A673 (cell line): ENCODE measurements at regions not wholly inside any gene's neighbourhood (a gene's known extent, or its start where the extent isn't known, plus 50 kb on each side); places are given as distances from the start of the nearest gene placed in this dataset.

Experiments used
- BruUV-seq: library from RNA; stranded (reverse); fragments of 400-500 nt; replicated peaks from 2 replicates; lab custom pipeline; 2021; lab: Mats Ljungman, UMichigan
- CTCF ChIA-PET: fragments of 300-600 bp; sonication (Branson Sonifier 250); formaldehyde crosslinking; loops from one replicate; lab custom pipeline; 2022; ENCODE audit warnings: antibody characterized with exemption; lab: Charles Lee
- POLR2A ChIA-PET: fragments of 300-600 bp; sonication (Branson Sonifier 250); formaldehyde crosslinking; loops from one replicate; lab custom pipeline; 2022; ENCODE audit warnings: antibody characterized with exemption; ENCODE audit not compliant: low non-redundant PET; lab: Charles Lee
- DNase-seq: peaks from one replicate; pipeline ENCODE4 v3.0.0-alpha.2; 2015; ENCODE audit warnings: low spot score
- H3K27ac ChIP-seq: fragments of 200-600 bp; sonication (generic); 2 replicates; pipeline ENCODE4 v1.5.1; 2016; ENCODE audit warnings: mixed run types, low read depth, mild to moderate bottlenecking, mixed read lengths, antibody characterized with exemption, low read length; ENCODE audit not compliant: poor library complexity, severe bottlenecking
- H3K27me3 ChIP-seq: fragments of 200-600 bp; sonication (generic); replicated peaks from 2 replicates; pipeline ENCODE4 v1.6.1; 2017; ENCODE audit warnings: mixed run types, low read depth, mild to moderate bottlenecking, mixed read lengths, antibody characterized with exemption, low read length; ENCODE audit not compliant: insufficient read depth, poor library complexity
- H3K36me3 ChIP-seq: fragments of 200-600 bp; sonication (generic); 2 replicates; pipeline ENCODE4 v1.6.1; 2016; ENCODE audit warnings: mixed run types, mild to moderate bottlenecking, mixed read lengths, antibody characterized with exemption, low read length; ENCODE audit not compliant: insufficient read depth, poor library complexity, severe bottlenecking
- H3K4me1 ChIP-seq: fragments of 200-600 bp; sonication (generic); 2 replicates; pipeline ENCODE4 v1.6.1; 2017; ENCODE audit warnings: mixed run types, mild to moderate bottlenecking, mixed read lengths, antibody characterized with exemption, low read length; ENCODE audit not compliant: insufficient read depth, poor library complexity, severe bottlenecking
- H3K4me3 ChIP-seq: fragments of 200-600 bp; sonication (generic); 2 replicates; pipeline ENCODE4 v1.5.1; 2016; ENCODE audit warnings: low read depth, mixed run types, mild to moderate bottlenecking, mixed read lengths, low read length; ENCODE audit not compliant: poor library complexity, severe bottlenecking
- H3K9me3 ChIP-seq: fragments of 200-600 bp; sonication (generic); 2 replicates; pipeline ENCODE4 v1.6.1; 2016; ENCODE audit warnings: mixed run types, low read depth, mild to moderate bottlenecking, mixed read lengths, antibody characterized with exemption, low read length; ENCODE audit not compliant: poor library complexity, severe bottlenecking
- EZH2 ChIP-seq: fragments of 200-600 bp; sonication (generic); IDR thresholded peaks from 2 replicates; pipeline ENCODE4 v1.6.1; 2017; ENCODE audit warnings: borderline replicate concordance, low read depth, mild to moderate bottlenecking, mixed read lengths, antibody characterized with exemption, low read length; ENCODE audit not compliant: poor library complexity, severe bottlenecking
- intact Hi-C: fragments of 100-400 bp; cut with micrococcal nuclease; formaldehyde crosslinking; loops from one replicate; pipeline ENCODE4 v1.10.0; 2022; ENCODE audit not compliant: unreplicated experiment
- TF ChIP-seq, protein P1 (sequence below): fragments of 300-800, 200-600 bp; sonication (generic); conservative IDR thresholded peaks from 2 replicates; pipeline ENCODE4 v1.5.1; 2017; ENCODE audit warnings: low read depth, mild to moderate bottlenecking, antibody characterized with exemption, low read length, moderate library complexity, mixed read lengths

DNA sequence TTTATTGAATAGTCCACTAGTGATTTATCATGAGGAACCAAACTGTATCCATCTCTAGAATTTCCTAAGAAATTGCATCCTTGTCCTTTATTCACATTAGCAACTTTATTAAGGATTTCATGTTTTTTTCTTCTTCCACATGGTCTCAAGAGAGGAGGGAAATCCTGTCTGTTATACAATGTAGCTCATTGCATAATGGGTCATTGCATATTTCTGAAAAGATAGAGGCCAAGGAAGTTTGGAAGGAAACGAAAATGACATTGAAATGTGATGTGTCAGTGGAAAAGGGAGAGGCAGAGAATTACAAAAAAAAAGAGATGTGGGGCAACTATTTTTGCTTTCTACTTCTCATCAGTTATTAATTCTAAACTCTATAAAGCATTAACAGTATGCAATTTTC is 353.1 kb downstream of the METTL15 start:
- Histone ChIP-seq H3K27ac (no peak overlapping the region), H3K9me3 (no peaks in the 10 kb centered on the region), H3K4me1 (no peaks in the 10 kb centered on the region), H3K36me3 (no peaks in the 10 kb centered on the region), H3K4me3 (no peak overlapping the region), H3K27me3 (no peaks in the 10 kb centered on the region)
- DNase-seq, result no peak
- intact Hi-C loops, result no loop called here
- BruUV-seq, result no TSS peak
- ChIA-PET POLR2A (no interaction called here), CTCF (no interaction called here)
- TF ChIP-seq EZH2, result no peak
- TF ChIP-seq, protein P1, sequence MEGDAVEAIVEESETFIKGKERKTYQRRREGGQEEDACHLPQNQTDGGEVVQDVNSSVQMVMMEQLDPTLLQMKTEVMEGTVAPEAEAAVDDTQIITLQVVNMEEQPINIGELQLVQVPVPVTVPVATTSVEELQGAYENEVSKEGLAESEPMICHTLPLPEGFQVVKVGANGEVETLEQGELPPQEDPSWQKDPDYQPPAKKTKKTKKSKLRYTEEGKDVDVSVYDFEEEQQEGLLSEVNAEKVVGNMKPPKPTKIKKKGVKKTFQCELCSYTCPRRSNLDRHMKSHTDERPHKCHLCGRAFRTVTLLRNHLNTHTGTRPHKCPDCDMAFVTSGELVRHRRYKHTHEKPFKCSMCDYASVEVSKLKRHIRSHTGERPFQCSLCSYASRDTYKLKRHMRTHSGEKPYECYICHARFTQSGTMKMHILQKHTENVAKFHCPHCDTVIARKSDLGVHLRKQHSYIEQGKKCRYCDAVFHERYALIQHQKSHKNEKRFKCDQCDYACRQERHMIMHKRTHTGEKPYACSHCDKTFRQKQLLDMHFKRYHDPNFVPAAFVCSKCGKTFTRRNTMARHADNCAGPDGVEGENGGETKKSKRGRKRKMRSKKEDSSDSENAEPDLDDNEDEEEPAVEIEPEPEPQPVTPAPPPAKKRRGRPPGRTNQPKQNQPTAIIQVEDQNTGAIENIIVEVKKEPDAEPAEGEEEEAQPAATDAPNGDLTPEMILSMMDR, result no peak

DNA sequence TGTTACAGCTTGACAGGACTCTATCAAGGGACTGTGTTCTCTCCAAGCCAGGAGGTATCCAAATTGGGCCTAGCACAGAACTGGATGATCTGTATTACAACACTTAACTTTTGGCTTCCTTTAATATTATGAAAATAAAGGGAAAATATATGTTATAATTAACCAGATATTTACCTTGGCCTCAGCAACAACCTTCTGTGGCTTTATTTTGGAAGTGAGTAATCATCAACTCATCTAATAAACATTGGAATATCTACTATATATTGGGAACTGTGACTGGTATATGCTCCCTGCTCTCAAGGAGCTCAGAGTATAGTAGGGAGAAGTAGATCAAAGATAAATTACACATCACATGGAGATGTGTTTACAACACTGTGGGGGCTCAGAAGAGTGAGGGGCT is 352.2 kb downstream of the METTL15 start:
- Histone ChIP-seq H3K36me3 (no peaks in the 10 kb centered on the region), H3K27ac (no peak overlapping the region), H3K4me1 (no peaks in the 10 kb centered on the region), H3K9me3 (no peaks in the 10 kb centered on the region), H3K27me3 (no peaks in the 10 kb centered on the region), H3K4me3 (no peak overlapping the region)
- DNase-seq, result no peak
- POLR2A ChIA-PET, result no interaction called here
- BruUV-seq, result no TSS peak
- no peak for TF ChIP-seq EZH2
- TF ChIP-seq, protein P1, result no peak
- CTCF ChIA-PET, result no interaction called here
- intact Hi-C loops, result no loop called here

DNA sequence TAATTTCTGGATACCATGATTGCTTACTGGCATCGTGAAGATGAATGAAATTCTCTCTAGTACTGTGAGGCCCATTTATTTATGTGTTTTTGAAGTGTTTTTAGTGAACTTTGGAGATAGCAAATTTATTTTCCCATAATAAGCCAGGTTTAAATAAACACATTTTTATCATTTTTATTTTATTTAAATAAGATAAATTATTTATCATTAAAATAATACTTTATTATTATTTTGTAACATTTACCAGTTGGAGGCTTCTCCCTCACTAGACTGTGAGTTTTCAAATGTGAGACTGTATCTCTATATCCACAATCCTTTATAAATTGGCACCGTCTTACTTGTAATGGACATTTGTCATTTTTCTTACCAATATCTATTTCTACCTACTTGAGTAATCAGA is 351.7 kb downstream of the METTL15 start:
- CTCF ChIA-PET, result no interaction called here
- Histone ChIP-seq H3K27me3 (no peaks in the 10 kb centered on the region), H3K4me3 (no peak overlapping the region), H3K4me1 (no peaks in the 10 kb centered on the region), H3K9me3 (no peaks in the 10 kb centered on the region), H3K36me3 (no peaks in the 10 kb centered on the region), H3K27ac (no peak overlapping the region)
- DNase-seq, result no peak
- intact Hi-C loops, result no loop called here
- BruUV-seq, result no TSS peak
- TF ChIP-seq, protein P1, result no peak
- no peak for TF ChIP-seq EZH2
- POLR2A ChIA-PET, result no interaction called here
